ENCODE measurements at regions not wholly inside any gene's neighbourhood (a gene's known extent, or its start where the extent isn't known, plus 50 kb on each side); places are given as distances from the start of the nearest gene placed in this dataset.
"Not testable (repeated sequence)": the region's sequence is repeated elsewhere in the genome, so short reads cannot be mapped to it uniquely, and the experiment has no call there.

GRCh38 chr18:60062831-60063230, 163.0 kb downstream of the PMAIP1 start:
- H3K9me2 ChIP-seq (replicated peaks; ENCODE audit: insufficient read depth, low read length); H3K4me1 ChIP-seq (ENCODE audit: low read length); DNase-seq; H3K9ac ChIP-seq (ENCODE audit: low read length); H3K27ac ChIP-seq (ENCODE audit: low read length); H3K4me2 ChIP-seq (ENCODE audit: low read depth, low read length, poor library complexity, severe bottlenecking); H3K9me3 ChIP-seq (ENCODE audit: low read length); H3K36me3 ChIP-seq (ENCODE audit: insufficient read depth, low read length); H3K79me2 ChIP-seq (ENCODE audit: low read length); H3K27me3 ChIP-seq (ENCODE audit: low read length); H2AFZ ChIP-seq (ENCODE audit: low read length); H4K20me1 ChIP-seq (ENCODE audit: insufficient read depth, low read depth, low read length); H3K4me3 ChIP-seq (ENCODE audit: low read length): not testable (repeated sequence)

GRCh38 chr18:60062396-60062795, 162.6 kb downstream of the PMAIP1 start:
- Histone ChIP-seq H3K4me3 (ENCODE audit: low read length) (no peak overlapping the region), H2AFZ (ENCODE audit: low read length) (no peak overlapping the region), H3K4me1 (ENCODE audit: low read length) (no peaks in the 10 kb centered on the region), H4K20me1 (ENCODE audit: insufficient read depth, low read depth, low read length) (no peaks in the 10 kb centered on the region), H3K36me3 (ENCODE audit: insufficient read depth, low read length) (no peaks in the 10 kb centered on the region), H3K9me3 (ENCODE audit: low read length) (no peaks in the 10 kb centered on the region), H3K79me2 (ENCODE audit: low read length) (no peaks in the 10 kb centered on the region), H3K9me2 (replicated peaks; ENCODE audit: insufficient read depth, low read length) (no peaks in the 10 kb centered on the region), H3K9ac (ENCODE audit: low read length) (no peak overlapping the region), H3K4me2 (ENCODE audit: low read depth, low read length, poor library complexity, severe bottlenecking) (no peak overlapping the region), H3K27ac (ENCODE audit: low read length) (no peak overlapping the region), H3K27me3 (ENCODE audit: low read length) (no peaks in the 10 kb centered on the region)
- DNase-seq: no peak

GRCh38 chr18:60060578-60060977, 160.8 kb downstream of the PMAIP1 start:
- Histone ChIP-seq H4K20me1 (ENCODE audit: insufficient read depth, low read depth, low read length) (no peaks in the 10 kb centered on the region), H3K4me1 (ENCODE audit: low read length) (no peaks in the 10 kb centered on the region), H3K9me3 (ENCODE audit: low read length) (no peaks in the 10 kb centered on the region), H3K79me2 (ENCODE audit: low read length) (no peaks in the 10 kb centered on the region), H3K27ac (ENCODE audit: low read length) (no peak overlapping the region), H2AFZ (ENCODE audit: low read length) (no peak overlapping the region), H3K4me3 (ENCODE audit: low read length) (no peak overlapping the region), H3K9ac (ENCODE audit: low read length) (no peak overlapping the region), H3K9me2 (replicated peaks; ENCODE audit: insufficient read depth, low read length) (no peaks in the 10 kb centered on the region), H3K4me2 (ENCODE audit: low read depth, low read length, poor library complexity, severe bottlenecking) (no peak overlapping the region), H3K36me3 (ENCODE audit: insufficient read depth, low read length) (no peaks in the 10 kb centered on the region), H3K27me3 (ENCODE audit: low read length) (no peaks in the 10 kb centered on the region)
- DNase-seq: no peak

GRCh38 chr18:60060026-60060425, 160.2 kb downstream of the PMAIP1 start:
- H3K9me3 ChIP-seq (ENCODE audit: low read length): no peaks in the 10 kb centered on the region
- no peak overlapping the region for H2AFZ ChIP-seq (ENCODE audit: low read length)
- no peak for DNase-seq
- H3K79me2 ChIP-seq (ENCODE audit: low read length): no peaks in the 10 kb centered on the region
- H3K4me3 ChIP-seq (ENCODE audit: low read length): no peak overlapping the region
- no peaks in the 10 kb centered on the region for H3K9me2 ChIP-seq (replicated peaks; ENCODE audit: insufficient read depth, low read length)
- no peaks in the 10 kb centered on the region for H3K4me1 ChIP-seq (ENCODE audit: low read length)
- no peak overlapping the region for H3K27ac ChIP-seq (ENCODE audit: low read length)
- H3K4me2 ChIP-seq (ENCODE audit: low read depth, low read length, poor library complexity, severe bottlenecking): no peak overlapping the region
- no peaks in the 10 kb centered on the region for H3K36me3 ChIP-seq (ENCODE audit: insufficient read depth, low read length)
- no peaks in the 10 kb centered on the region for H4K20me1 ChIP-seq (ENCODE audit: insufficient read depth, low read depth, low read length)
- H3K9ac ChIP-seq (ENCODE audit: low read length): no peak overlapping the region
- no peaks in the 10 kb centered on the region for H3K27me3 ChIP-seq (ENCODE audit: low read length)

- H3K4me2 ChIP-seq (ENCODE audit: low read depth, low read length, poor library complexity, severe bottlenecking): no peak overlapping the region
- H3K9me3 ChIP-seq (ENCODE audit: low read length): no peaks in the 10 kb centered on the region
- no peaks in the 10 kb centered on the region for H3K9me2 ChIP-seq (replicated peaks; ENCODE audit: insufficient read depth, low read length)
- no peaks in the 10 kb centered on the region for H4K20me1 ChIP-seq (ENCODE audit: insufficient read depth, low read depth, low read length)
- no peaks in the 10 kb centered on the region for H3K79me2 ChIP-seq (ENCODE audit: low read length)
- no peaks in the 10 kb centered on the region for H3K36me3 ChIP-seq (ENCODE audit: insufficient read depth, low read length)
- H3K4me1 ChIP-seq (ENCODE audit: low read length): no peaks in the 10 kb centered on the region
- DNase-seq: no peak
- no peak overlapping the region for H3K9ac ChIP-seq (ENCODE audit: low read length)
- H3K27ac ChIP-seq (ENCODE audit: low read length): no peak overlapping the region
- no peak overlapping the region for H3K4me3 ChIP-seq (ENCODE audit: low read length)
- no peak overlapping the region for H2AFZ ChIP-seq (ENCODE audit: low read length)
- no peaks in the 10 kb centered on the region for H3K27me3 ChIP-seq (ENCODE audit: low read length)
Observed at GRCh38 chr18:60059216-60059615, 159.4 kb downstream of the PMAIP1 start.

- H3K4me2 ChIP-seq (ENCODE audit: low read depth, low read length, poor library complexity, severe bottlenecking): no peak overlapping the region
- no peaks in the 10 kb centered on the region for H3K9me2 ChIP-seq (replicated peaks; ENCODE audit: insufficient read depth, low read length)
- no peak for DNase-seq
- no peaks in the 10 kb centered on the region for H4K20me1 ChIP-seq (ENCODE audit: insufficient read depth, low read depth, low read length)
- no peaks in the 10 kb centered on the region for H3K9me3 ChIP-seq (ENCODE audit: low read length)
- no peaks in the 10 kb centered on the region for H3K36me3 ChIP-seq (ENCODE audit: insufficient read depth, low read length)
- no peak overlapping the region for H3K4me3 ChIP-seq (ENCODE audit: low read length)
- H3K27ac ChIP-seq (ENCODE audit: low read length): no peak overlapping the region
- no peaks in the 10 kb centered on the region for H3K4me1 ChIP-seq (ENCODE audit: low read length)
- H3K27me3 ChIP-seq (ENCODE audit: low read length): no peaks in the 10 kb centered on the region
- no peak overlapping the region for H3K9ac ChIP-seq (ENCODE audit: low read length)
- H3K79me2 ChIP-seq (ENCODE audit: low read length): no peaks in the 10 kb centered on the region
- no peak overlapping the region for H2AFZ ChIP-seq (ENCODE audit: low read length)
Observed at GRCh38 chr18:60053747-60054304, 154.0 kb downstream of the PMAIP1 start.

- H3K9me3 ChIP-seq (ENCODE audit: low read length): no peaks in the 10 kb centered on the region
- no peak overlapping the region for H3K4me2 ChIP-seq (ENCODE audit: low read depth, low read length, poor library complexity, severe bottlenecking)
- no peaks in the 10 kb centered on the region for H3K27me3 ChIP-seq (ENCODE audit: low read length)
- no peaks in the 10 kb centered on the region for H4K20me1 ChIP-seq (ENCODE audit: insufficient read depth, low read depth, low read length)
- H3K79me2 ChIP-seq (ENCODE audit: low read length): no peaks in the 10 kb centered on the region
- H3K4me1 ChIP-seq (ENCODE audit: low read length): no peaks in the 10 kb centered on the region
- H3K27ac ChIP-seq (ENCODE audit: low read length): no peak overlapping the region
- no peaks in the 10 kb centered on the region for H3K9me2 ChIP-seq (replicated peaks; ENCODE audit: insufficient read depth, low read length)
- DNase-seq: no peak
- H3K4me3 ChIP-seq (ENCODE audit: low read length): no peak overlapping the region
- H3K36me3 ChIP-seq (ENCODE audit: insufficient read depth, low read length): no peaks in the 10 kb centered on the region
- H3K9ac ChIP-seq (ENCODE audit: low read length): no peak overlapping the region
- H2AFZ ChIP-seq (ENCODE audit: low read length): no peak overlapping the region
Observed at GRCh38 chr18:60050821-60051220, 151.0 kb downstream of the PMAIP1 start.

GRCh38 chr18:60049172-60049571, 149.4 kb downstream of the PMAIP1 start:
- H2AFZ ChIP-seq (ENCODE audit: low read length): no peak overlapping the region
- no peak overlapping the region for H3K27ac ChIP-seq (ENCODE audit: low read length)
- no peaks in the 10 kb centered on the region for H3K79me2 ChIP-seq (ENCODE audit: low read length)
- no peaks in the 10 kb centered on the region for H3K9me2 ChIP-seq (replicated peaks; ENCODE audit: insufficient read depth, low read length)
- H3K27me3 ChIP-seq (ENCODE audit: low read length): no peaks in the 10 kb centered on the region
- H3K36me3 ChIP-seq (ENCODE audit: insufficient read depth, low read length): no peaks in the 10 kb centered on the region
- H3K4me1 ChIP-seq (ENCODE audit: low read length): no peaks in the 10 kb centered on the region
- H3K9me3 ChIP-seq (ENCODE audit: low read length): no peaks in the 10 kb centered on the region
- DNase-seq: no peak
- no peak overlapping the region for H3K9ac ChIP-seq (ENCODE audit: low read length)
- H3K4me2 ChIP-seq (ENCODE audit: low read depth, low read length, poor library complexity, severe bottlenecking): no peak overlapping the region
- H4K20me1 ChIP-seq (ENCODE audit: insufficient read depth, low read depth, low read length): no peaks in the 10 kb centered on the region
- no peak overlapping the region for H3K4me3 ChIP-seq (ENCODE audit: low read length)

GRCh38 chr18:60047556-60047955, 147.8 kb downstream of the PMAIP1 start:
- Histone ChIP-seq H3K9ac (ENCODE audit: low read length) (no peak overlapping the region), H3K4me3 (ENCODE audit: low read length) (no peak overlapping the region), H4K20me1 (ENCODE audit: insufficient read depth, low read depth, low read length) (no peaks in the 10 kb centered on the region), H3K27me3 (ENCODE audit: low read length) (no peaks in the 10 kb centered on the region), H3K4me2 (ENCODE audit: low read depth, low read length, poor library complexity, severe bottlenecking) (no peak overlapping the region), H2AFZ (ENCODE audit: low read length) (no peak overlapping the region), H3K36me3 (ENCODE audit: insufficient read depth, low read length) (no peaks in the 10 kb centered on the region), H3K4me1 (ENCODE audit: low read length) (no peaks in the 10 kb centered on the region), H3K79me2 (ENCODE audit: low read length) (no peaks in the 10 kb centered on the region), H3K9me2 (replicated peaks; ENCODE audit: insufficient read depth, low read length) (no peaks in the 10 kb centered on the region), H3K9me3 (ENCODE audit: low read length) (no peaks in the 10 kb centered on the region), H3K27ac (ENCODE audit: low read length) (no peak overlapping the region)
- DNase-seq: no peak
